HT-29 (cell line): ENCODE measurements at regions not wholly inside any gene's neighbourhood (a gene's known extent, or its start where the extent isn't known, plus 50 kb on each side); places are given as distances from the start of the nearest gene placed in this dataset.

ENCODE experiments used
- DNase-seq: peaks from one replicate; pipeline ENCODE4 v3.0.0-alpha.2; 2015; ENCODE audit warnings: low spot score

- DNase-seq = no peak
These were observed 229.2 kb upstream of the WWC1 start for GRCh38 chr5:168062239-168062638.

DNA sequence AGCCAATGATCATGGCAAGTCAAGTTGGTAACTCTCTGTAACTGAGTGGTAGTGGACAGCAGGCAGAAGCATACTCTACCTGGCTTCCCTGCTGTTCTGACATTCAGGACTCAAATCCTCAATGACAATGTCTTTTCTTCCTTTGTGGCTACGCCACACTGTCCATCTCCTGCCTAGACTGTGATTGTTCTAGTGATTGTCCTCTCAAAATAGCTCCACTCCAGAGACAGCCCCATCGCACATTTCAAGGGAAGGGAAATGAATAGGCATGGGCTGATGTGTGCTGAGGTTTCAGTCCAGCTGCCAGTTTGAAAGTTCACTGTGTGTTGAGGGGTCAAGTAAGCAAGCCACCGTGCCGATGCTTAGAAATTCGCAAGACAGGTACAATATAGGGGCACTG is 227.0 kb upstream of the WWC1 start:
- DNase-seq = no peak

DNA sequence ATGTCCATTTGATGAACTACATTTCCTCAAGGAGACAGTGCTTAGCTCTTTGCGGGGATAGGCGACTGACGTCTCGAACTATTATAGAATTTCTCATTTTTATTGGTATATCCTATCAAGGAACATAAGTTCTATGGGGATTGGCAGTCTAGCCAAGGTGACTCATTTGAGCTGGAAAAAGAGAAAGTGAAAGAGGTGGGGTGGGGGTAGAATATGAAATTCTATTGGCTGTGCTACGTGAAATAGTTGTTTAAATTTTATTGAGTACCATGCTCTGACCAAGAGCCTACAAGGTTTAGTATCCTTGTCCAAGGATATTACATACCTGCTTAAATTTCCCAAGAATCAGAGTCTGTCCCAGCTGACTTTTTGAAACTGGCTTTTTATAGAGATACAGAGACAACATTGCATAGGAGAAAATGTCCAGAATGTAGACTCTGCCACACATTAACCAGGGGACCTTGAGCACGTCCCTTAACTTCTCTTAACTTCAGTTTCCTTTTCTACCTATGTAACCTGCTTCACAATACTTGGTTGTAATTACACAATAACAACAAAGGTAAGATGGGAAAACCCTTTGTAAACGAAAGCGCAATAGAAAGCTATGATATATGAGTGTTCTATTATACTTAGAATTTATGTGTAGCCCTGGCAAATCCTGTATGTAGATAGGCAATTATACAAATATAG is 226.4 kb upstream of the WWC1 start:
- no peak for DNase-seq

- DNase-seq = no peak
These were observed 224.8 kb upstream of the WWC1 start for GRCh38 chr5:168066536-168067208.

- no peak for DNase-seq
These were observed 220.7 kb upstream of the WWC1 start for GRCh38 chr5:168070761-168071160.

GRCh38 chr5:168072665-168073064 is 218.8 kb upstream of the WWC1 start:
- DNase-seq = no peak

DNA sequence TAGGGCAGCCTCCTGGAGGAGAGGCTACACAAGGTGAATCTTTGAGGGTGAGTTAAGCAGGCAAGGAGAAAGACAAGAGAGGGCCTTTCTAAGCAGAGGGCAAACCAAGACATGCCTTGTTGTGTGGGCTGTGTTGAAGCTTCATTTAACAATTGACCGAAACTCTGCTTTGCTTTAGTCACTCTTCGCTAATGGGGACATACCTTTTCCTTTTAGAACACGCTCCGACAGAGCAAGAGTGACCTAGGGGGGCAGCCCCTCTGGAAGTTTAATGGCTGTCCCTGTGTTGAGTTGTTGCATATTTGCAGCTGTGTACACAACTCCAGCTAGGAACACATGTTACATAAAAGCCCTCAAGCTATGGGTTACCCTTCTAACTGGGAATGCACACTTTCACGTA is 218.1 kb upstream of the WWC1 start:
- DNase-seq = no peak

DNA sequence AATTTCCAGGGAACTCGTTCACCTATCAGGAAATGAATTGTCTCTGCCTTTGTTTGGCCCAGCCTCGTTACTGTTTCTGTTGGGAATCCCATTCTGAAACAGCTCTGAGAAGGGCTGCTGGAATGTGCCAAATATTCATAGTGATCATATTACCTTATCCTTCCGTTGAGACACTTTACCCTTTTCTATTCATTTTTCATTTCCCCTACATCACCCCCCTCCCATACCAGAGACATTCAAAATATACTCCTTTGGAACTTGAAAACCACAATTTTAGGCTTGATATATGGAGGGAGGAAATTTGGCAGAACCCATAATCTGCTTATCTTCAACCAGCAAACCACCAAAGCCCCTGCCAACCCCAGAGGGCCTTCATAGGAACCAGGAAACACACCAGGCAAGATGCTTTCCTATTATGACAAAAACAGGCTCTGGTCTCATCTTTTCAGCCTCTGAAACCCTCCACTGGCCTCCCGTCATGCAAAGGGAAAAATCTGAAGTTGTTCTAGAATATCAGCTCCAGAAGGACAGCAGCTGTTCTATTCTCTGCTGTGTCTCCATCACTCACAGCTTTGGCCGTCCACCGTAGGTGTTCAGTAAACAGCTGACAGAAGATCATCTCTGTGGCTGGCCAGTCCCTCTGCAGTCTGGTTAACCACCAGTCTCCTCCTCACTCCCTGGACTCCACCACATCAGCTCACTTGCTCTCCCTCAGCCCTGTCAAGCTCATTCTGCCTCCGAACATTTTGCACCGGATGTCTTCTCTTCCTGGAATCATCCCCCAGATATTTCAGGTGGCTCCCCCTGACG is 217.2 kb upstream of the WWC1 start:
- no peak for DNase-seq

- DNase-seq = no peak
These were observed 216.1 kb upstream of the WWC1 start for GRCh38 chr5:168075387-168075786.

- peak; percentile 22 for DNase-seq
These were observed 214.9 kb upstream of the WWC1 start for GRCh38 chr5:168076561-168076991.

GRCh38 chr5:168085261-168086031 is 206.0 kb upstream of the WWC1 start:
- no peak for DNase-seq

DNA sequence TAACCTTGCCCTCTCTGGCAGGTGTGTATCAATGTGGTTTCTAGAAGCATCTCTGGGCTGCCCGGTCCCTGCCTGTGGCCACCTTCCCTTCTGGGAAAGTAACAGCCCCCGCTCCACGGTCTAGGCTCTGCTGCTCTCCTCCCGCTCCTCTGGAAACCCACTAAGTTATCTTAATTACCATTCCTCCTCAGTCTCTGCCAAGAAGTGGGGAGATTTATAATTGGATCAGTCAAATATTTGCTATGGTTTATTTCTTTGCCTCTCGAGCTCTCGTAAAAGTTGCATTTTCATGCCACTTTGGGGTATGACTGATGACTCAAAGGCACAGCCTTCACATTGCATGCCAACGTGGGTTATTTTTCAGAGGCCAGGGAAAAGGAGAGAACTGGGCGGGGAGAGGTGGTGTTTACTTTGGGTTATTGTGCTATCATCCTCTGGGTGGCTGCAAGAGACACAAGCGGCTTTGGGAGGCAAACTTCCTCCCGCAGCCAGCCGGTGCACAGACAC is 205.3 kb upstream of the WWC1 start:
- peak; percentile 43 for DNase-seq

- DNase-seq = no peak
These were observed 204.7 kb upstream of the WWC1 start for GRCh38 chr5:168086746-168087145.

- no peak for DNase-seq
These were observed 202.9 kb upstream of the WWC1 start for GRCh38 chr5:168088410-168089173.

DNA sequence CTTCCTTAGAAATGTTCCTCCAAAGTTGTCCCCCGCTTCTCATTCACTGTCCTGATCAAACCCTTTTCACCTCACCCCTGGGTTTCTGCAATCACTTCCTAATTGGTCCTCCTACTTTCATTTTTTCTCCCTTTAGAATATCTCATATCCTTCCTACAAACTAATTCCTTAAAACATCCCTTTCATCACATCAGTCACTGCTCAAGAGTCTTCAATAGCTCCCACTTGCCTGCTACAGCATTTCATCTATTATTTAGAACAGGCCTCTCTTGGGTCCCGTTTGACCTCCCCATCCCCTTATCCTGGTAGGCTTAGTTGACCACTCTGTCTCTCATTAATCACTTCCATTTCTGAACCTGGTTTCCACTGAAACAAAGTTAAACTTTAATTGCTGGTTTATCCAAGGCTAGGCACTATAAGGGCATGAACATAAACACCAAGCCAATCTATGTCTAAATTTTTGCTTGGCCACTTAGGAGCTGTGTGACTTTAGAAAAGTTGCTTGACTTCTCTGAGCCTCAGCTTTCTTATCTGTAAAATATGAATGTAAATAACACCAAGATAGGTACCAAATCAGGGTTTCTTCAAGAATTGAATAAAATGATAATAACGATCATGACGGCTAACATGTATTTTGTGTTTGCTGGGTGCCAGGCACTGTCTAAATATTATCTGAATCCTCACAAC is 202.1 kb upstream of the WWC1 start:
- DNase-seq = no peak

GRCh38 chr5:168092209-168093185 is 198.9 kb upstream of the WWC1 start:
- no peak for DNase-seq

- DNase-seq = no peak
These were observed 198.1 kb upstream of the WWC1 start for GRCh38 chr5:168093200-168093910.

- DNase-seq = no peak
These were observed 194.9 kb upstream of the WWC1 start for GRCh38 chr5:168096525-168096924.
